AG04449 (cell line): ENCODE measurements at regions not wholly inside any gene's neighbourhood (a gene's known extent, or its start where the extent isn't known, plus 50 kb on each side); places are given as distances from the start of the nearest gene placed in this dataset.

Experiments used
- CTCF ChIA-PET: fragments of 350-600 bp; formaldehyde crosslinking; extraction: SDS; loops from one replicate; lab custom pipeline; 2021; ENCODE audit warnings: antibody characterized with exemption; lab: Yijun Ruan, JAX
- POLR2A ChIA-PET: fragments of 400-600, 350-600 bp; formaldehyde crosslinking; extraction: SDS; loops from one replicate; lab custom pipeline; 2020; ENCODE audit warnings: antibody characterized with exemption, inconsistent platforms; lab: Yijun Ruan, JAX
- DNase-seq: peaks from one replicate; pipeline ENCODE4 v3.0.0-alpha.2; 2010; ENCODE audit warnings: low read depth, low spot score
- H3K4me3 ChIP-seq: 2 replicates; pipeline ENCODE4 v1.5.1; 2011; ENCODE audit warnings: low read depth, mild to moderate bottlenecking, control low read depth, low read length
- CTCF ChIP-seq: IDR thresholded peaks from one replicate; pipeline ENCODE4 v1.5.1; 2011; ENCODE audit warnings: mild to moderate bottlenecking, moderate library complexity, low read length, control low read depth, inconsistent platforms; ENCODE audit not compliant: insufficient read depth; ENCODE audit errors: missing control alignments

DNA sequence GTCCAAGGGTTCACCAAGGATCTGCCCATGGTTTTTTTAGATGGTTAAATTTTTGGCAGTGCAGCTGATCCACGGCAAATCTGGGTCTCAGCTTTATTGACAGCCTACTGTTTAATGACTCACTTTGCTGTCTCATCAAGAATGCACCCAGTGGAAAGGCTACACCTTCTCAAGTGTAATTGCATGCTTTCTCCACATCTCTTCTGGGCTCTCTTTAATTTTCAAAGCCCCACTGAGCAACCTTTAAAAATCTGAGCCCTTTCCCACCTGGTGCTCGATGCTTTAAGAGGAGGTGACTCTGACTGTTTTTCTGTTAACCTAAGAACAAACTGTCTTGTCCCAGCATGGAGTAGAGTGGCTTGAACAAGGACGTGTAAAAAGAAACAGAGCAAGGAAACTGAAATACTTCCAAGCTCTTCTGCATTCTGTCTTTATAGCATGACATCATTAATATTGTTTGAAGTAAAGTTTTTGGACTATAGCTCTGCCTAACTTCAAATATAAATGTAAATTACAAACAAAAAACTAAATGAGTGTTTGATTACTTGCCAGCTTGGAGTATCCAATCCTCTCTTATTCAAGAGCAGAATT, 214.2 kb upstream of the KRR1 start:
- no peak for DNase-seq
- ChIA-PET POLR2A (no interaction called here), CTCF (interaction anchor here (1.2 to 2.4 kb wide), 4 partner anchors 8 to 22 kb away, joined by 4 to 8 read pairs (median 4); no protein-coding TSS in a partner anchor)
- no peak overlapping the region for H3K4me3 ChIP-seq
- no peak for TF ChIP-seq CTCF

DNA sequence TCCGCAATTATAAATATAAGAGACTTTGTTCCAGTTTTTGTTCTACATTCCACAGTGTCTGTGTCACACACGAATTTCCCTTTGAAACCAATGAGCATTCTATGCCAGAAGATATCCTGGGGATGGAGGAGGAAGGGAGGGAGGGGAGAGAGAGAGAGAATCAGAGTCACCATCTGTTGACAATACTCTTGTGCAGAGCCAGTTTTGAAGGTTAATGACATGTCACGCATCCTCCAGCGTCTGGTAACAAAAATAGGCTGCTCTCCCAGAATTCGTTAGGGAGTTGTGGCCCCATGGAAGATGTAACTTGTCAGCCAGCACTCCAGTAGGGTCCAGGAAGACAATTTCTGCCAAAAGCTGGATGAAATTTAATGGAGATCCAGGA, 213.5 kb upstream of the KRR1 start:
- no peak for DNase-seq
- no peak for TF ChIP-seq CTCF
- H3K4me3 ChIP-seq: no peak overlapping the region
- POLR2A ChIA-PET: no interaction called here
- CTCF ChIA-PET: interaction anchor here (1.2 to 2.4 kb wide), 5 partner anchors 9 to 23 kb away, joined by 3 to 8 read pairs (median 4); no protein-coding TSS in a partner anchor

GRCh38 chr12:75724307-75724927, 213.0 kb upstream of the KRR1 start:
- ChIA-PET POLR2A (no interaction called here), CTCF (interaction anchor here (1.3 to 2.4 kb wide), 4 partner anchors 9 to 23 kb away, joined by 3 to 8 read pairs (median 4); no protein-coding TSS in a partner anchor)
- TF ChIP-seq CTCF: no peak
- H3K4me3 ChIP-seq: no peak overlapping the region
- DNase-seq: no peak

GRCh38 chr12:75722714-75723200, 211.3 kb upstream of the KRR1 start:
- no peak for TF ChIP-seq CTCF
- no peak overlapping the region for H3K4me3 ChIP-seq
- ChIA-PET POLR2A (no interaction called here), CTCF (no interaction called here)
- no peak for DNase-seq

DNA sequence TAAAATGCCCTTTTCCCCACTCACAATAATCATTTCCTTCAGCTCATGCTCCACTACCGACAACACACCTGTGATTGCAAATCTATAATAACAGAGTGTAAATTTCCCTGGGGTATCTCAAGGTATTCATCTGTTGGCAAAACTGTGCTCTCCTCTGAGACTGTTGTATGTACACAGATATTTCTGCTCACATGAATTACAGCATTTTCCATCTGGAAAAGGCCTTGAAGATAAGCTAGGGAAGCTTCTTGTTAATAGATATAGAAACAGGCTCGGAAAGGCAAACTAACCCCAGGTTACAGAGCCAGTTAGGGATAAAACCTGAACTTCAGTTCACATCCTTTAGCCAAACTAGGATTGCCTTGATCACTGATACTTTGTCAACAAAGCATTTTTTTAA, 210.4 kb upstream of the KRR1 start:
- DNase-seq: no peak
- no peak overlapping the region for H3K4me3 ChIP-seq
- ChIA-PET POLR2A (interaction anchor here (0.6 to 1.2 kb wide), 2 partner anchors 139 to 310 kb away, joined by 3 read pairs; partner anchors contain the start of gene PHLDA1), CTCF (interaction anchor here (1.5 kb wide), 1 partner anchor 12 kb away, joined by 4 read pairs; no protein-coding TSS in a partner anchor)
- no peak for TF ChIP-seq CTCF
